MCF 10A (cell line): ENCODE measurements at regions not wholly inside any gene's neighbourhood (a gene's known extent, or its start where the extent isn't known, plus 50 kb on each side); places are given as distances from the start of the nearest gene placed in this dataset.
A peak's percentile ranks its signal among the peaks of the same experiment; 100 is the strongest.

Experiments
- BruUV-seq: library from RNA; stranded (reverse); fragments of 400-500 nt; replicated peaks from 2 replicates; lab custom pipeline; 2021; lab: Mats Ljungman, UMichigan
- CTCF ChIA-PET: fragments of 300-600 bp; sonication (Branson Sonifier 250); formaldehyde crosslinking; extraction: SDS; loops from one replicate; lab custom pipeline; 2021; ENCODE audit warnings: antibody characterized with exemption, inconsistent platforms; lab: Yijun Ruan, JAX
- POLR2A ChIA-PET: fragments of 300-600, 350-650 bp; sonication (Branson Sonifier 250); formaldehyde crosslinking; extraction: SDS; loops from one replicate; lab custom pipeline; 2020; ENCODE audit warnings: antibody characterized with exemption, inconsistent platforms; lab: Yijun Ruan, JAX
- DNase-seq: peaks from one replicate; pipeline ENCODE4 v3.0.0-alpha.2; 2018; ENCODE audit not compliant: unreplicated experiment
- H3K27ac Mint-ChIP-seq: one replicate; pipeline ENCODE4 v1.8.0; 2022; ENCODE audit warnings: mild to moderate bottlenecking, low read depth, mixed read lengths; ENCODE audit not compliant: unreplicated experiment
- H3K27me3 Mint-ChIP-seq: one replicate; pipeline ENCODE4 v1.8.0; 2022; ENCODE audit warnings: mixed read lengths; ENCODE audit not compliant: insufficient read depth, unreplicated experiment
- H3K36me3 Mint-ChIP-seq: one replicate; pipeline ENCODE4 v1.8.0; 2022; ENCODE audit warnings: mild to moderate bottlenecking, moderate library complexity, mixed read lengths; ENCODE audit not compliant: insufficient read depth, unreplicated experiment
- H3K4me1 Mint-ChIP-seq: one replicate; pipeline ENCODE4 v1.8.0; 2022; ENCODE audit warnings: mixed read lengths; ENCODE audit not compliant: insufficient read depth, unreplicated experiment
- H3K4me3 Mint-ChIP-seq: one replicate; pipeline ENCODE4 v1.8.0; 2022; ENCODE audit warnings: mild to moderate bottlenecking, moderate library complexity, mixed read lengths; ENCODE audit not compliant: unreplicated experiment
- H3K9me3 Mint-ChIP-seq: one replicate; pipeline ENCODE4 v1.8.0; 2022; ENCODE audit warnings: mixed read lengths; ENCODE audit not compliant: unreplicated experiment
- intact Hi-C: fragments of 100-400 bp; cut with micrococcal nuclease; formaldehyde crosslinking; loops from 2 replicates; pipeline ENCODE4 v1.14.1; 2022
- TF ChIP-seq, protein P1 (sequence below): fragments of 200-600 bp; IDR thresholded peaks from one replicate; pipeline ENCODE4 v1.8.0; 2022; ENCODE audit warnings: antibody characterized with exemption, mild to moderate bottlenecking; ENCODE audit not compliant: unreplicated experiment

DNA sequence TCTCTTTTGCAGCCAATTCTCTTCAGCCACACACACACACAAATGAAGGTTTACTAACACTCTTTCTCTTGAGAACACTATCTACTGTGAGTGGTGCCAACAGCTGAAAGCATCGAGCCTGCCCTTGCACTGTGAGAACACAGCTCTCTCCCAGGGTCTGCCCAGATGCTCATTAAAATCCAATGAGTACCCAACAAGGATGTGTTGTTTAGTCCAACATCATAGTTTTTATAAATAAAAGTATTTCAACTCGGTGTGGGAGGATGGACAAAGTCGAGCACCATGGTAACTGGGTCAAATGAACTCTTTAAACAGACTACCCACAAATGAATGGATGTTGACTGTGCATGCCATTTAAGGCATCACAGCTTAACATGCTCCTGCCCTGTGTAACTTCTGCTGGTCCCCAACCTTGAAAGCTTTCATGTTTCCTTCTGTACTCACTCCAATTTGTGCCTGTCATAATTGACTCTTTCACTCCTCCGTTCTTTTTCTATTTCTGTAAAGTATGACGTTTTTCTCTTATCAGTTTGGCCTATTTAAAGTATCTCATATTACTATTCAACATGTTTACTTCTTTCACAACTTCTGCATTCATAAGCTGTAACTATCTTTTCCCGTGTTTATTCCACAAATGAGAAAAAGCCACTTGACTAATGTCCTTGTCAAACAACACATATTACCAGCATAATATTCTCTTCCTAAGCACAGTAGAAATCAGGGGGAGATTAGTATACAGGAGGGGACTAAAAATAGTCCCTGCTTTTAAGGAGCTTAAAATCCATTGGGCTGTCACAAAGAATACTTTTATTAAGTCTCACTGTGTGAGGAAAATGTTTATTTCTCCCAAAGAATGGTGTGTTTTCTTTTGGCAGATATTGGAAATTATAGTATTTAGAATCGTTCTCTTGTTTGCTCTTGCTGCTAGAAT lies 215.4 kb downstream of the RFPL4B start:
- ChIA-PET POLR2A (interaction anchor here (0.6 kb wide), 1 partner anchor 15 kb away, joined by 4 read pairs; no protein-coding TSS in a partner anchor), CTCF (interaction anchor here (0.6 to 1.6 kb wide), 3 partner anchors 12 to 1317 kb away, joined by 4 to 5 read pairs (median 5); no protein-coding TSS in a partner anchor)
- Mint-ChIP-seq H3K27me3 (no peaks in the 10 kb centered on the region), H3K4me3 (no peak overlapping the region), H3K9me3 (no peaks in the 10 kb centered on the region), H3K36me3 (no peaks in the 10 kb centered on the region), H3K4me1 (peaks cover 6% of the 10 kb centered on the region), H3K27ac (no peak overlapping the region)
- BruUV-seq, result no TSS peak
- TF ChIP-seq, protein P1, sequence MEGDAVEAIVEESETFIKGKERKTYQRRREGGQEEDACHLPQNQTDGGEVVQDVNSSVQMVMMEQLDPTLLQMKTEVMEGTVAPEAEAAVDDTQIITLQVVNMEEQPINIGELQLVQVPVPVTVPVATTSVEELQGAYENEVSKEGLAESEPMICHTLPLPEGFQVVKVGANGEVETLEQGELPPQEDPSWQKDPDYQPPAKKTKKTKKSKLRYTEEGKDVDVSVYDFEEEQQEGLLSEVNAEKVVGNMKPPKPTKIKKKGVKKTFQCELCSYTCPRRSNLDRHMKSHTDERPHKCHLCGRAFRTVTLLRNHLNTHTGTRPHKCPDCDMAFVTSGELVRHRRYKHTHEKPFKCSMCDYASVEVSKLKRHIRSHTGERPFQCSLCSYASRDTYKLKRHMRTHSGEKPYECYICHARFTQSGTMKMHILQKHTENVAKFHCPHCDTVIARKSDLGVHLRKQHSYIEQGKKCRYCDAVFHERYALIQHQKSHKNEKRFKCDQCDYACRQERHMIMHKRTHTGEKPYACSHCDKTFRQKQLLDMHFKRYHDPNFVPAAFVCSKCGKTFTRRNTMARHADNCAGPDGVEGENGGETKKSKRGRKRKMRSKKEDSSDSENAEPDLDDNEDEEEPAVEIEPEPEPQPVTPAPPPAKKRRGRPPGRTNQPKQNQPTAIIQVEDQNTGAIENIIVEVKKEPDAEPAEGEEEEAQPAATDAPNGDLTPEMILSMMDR, result no peak
- DNase-seq, result no peak
- intact Hi-C loops, result no loop called here

DNA sequence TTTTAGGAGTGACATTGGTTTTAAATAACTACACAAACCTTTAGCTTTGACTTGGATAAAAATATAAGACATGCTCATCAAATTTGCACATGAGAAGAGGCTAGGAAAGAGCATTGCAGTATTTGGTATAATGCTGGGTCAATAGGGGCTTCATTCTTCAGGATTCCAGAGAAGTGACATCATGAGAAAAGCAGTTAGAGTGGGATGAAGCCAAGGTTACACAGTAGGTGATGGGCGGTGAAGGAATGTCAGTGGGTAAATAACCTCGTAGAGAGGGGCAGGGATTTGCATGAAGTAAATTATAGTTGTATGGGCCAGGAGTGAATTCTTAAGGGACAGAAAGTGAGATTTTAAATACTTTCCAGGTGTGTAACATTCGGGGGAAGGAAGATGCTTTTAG lies 216.2 kb downstream of the RFPL4B start:
- POLR2A ChIA-PET, result no interaction called here
- H3K27me3 Mint-ChIP-seq, result no peaks in the 10 kb centered on the region
- BruUV-seq, result no TSS peak
- intact Hi-C loops, result no loop called here
- CTCF ChIA-PET, result interaction anchor here (0.6 kb wide), 1 partner anchor 32 kb away, joined by 4 read pairs; no protein-coding TSS in a partner anchor
- DNase-seq, result no peak
- H3K4me3 Mint-ChIP-seq, result no peak overlapping the region
- H3K9me3 Mint-ChIP-seq, result no peaks in the 10 kb centered on the region
- TF ChIP-seq, protein P1, result no peak
- peak overlapping the region; percentile 6 for H3K27ac Mint-ChIP-seq
- H3K36me3 Mint-ChIP-seq, result no peaks in the 10 kb centered on the region
- H3K4me1 Mint-ChIP-seq, result peaks cover 6% of the 10 kb centered on the region

DNA sequence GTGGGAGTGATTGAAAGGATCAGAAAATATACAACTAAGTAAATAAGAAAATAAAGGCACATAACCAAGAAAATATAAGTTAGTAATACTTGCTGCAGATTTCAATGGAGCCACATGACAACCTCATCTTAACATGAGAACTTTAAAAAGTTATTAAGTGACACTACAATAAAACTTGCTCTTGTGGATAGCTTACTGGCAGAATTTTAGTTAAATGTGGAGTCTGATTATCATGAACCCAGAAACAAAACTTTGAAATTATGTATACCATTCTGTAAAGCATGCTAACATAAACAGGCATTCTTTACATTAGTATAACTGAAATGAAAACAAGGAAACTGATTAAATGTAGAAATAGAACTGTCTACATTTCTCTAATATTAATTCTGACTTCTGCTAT lies 220.9 kb downstream of the RFPL4B start:
- TF ChIP-seq, protein P1, result no peak
- Mint-ChIP-seq H3K27me3 (no peaks in the 10 kb centered on the region), H3K36me3 (no peaks in the 10 kb centered on the region), H3K4me3 (no peak overlapping the region), H3K27ac (no peak overlapping the region), H3K9me3 (no peaks in the 10 kb centered on the region), H3K4me1 (peaks cover 6% of the 10 kb centered on the region)
- no peak for DNase-seq
- intact Hi-C loops, result no loop called here
- ChIA-PET POLR2A (no interaction called here), CTCF (no interaction called here)
- BruUV-seq, result no TSS peak

DNA sequence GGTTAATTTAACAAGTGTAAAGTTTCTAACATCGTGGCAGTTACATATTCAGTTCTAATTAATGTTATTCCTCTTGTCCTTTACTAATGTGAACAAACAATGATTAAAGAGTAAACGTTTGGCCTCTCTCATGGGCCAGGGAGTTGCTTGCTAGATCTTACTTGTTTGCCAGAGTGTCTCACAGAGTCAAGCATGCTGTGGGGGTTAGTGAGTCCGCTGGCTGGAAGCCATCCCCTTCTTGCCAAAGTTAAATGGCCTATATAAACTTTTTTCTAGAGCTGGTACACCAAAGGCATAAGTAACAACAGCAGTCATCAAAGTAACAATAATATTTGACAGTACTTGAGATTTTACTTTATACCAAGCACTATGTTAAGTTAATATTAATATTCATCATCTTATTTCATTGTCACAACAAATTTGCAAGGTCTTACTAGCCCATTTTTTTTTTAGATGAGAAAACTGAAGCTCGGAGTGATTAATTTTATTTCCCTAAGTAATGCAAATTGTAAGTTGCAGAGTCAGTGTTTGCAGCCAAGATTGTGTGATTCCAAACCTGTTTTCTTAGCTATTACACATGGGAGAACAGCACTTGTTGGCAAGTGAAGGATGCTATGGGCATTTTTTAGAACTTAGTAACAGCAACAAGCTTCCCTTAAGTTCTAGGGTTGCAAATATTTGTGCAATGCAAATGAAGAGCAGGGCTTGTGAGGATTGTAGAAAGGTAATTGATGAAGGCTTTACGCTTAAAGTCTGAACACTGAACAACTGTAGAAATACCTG lies 224.5 kb downstream of the RFPL4B start:
- Mint-ChIP-seq H3K27ac (no peak overlapping the region), H3K4me1 (no peaks in the 10 kb centered on the region), H3K27me3 (no peaks in the 10 kb centered on the region), H3K9me3 (no peaks in the 10 kb centered on the region), H3K36me3 (no peaks in the 10 kb centered on the region), H3K4me3 (no peak overlapping the region)
- TF ChIP-seq, protein P1, result no peak
- no peak for DNase-seq
- CTCF ChIA-PET, result interaction anchor here (0.6 to 1.0 kb wide), 2 partner anchors 13 to 158 kb away, joined by 3 read pairs; no protein-coding TSS in a partner anchor
- POLR2A ChIA-PET, result interaction anchor here (0.6 kb wide), 1 partner anchor 553 kb away, joined by 3 read pairs; no protein-coding TSS in a partner anchor
- intact Hi-C loops, result no loop called here
- no TSS peak for BruUV-seq
